CD14-positive monocyte (primary cell): ENCODE measurements at regions not wholly inside any gene's neighbourhood (a gene's known extent, or its start where the extent isn't known, plus 50 kb on each side); places are given as distances from the start of the nearest gene placed in this dataset.

Experiments
- DNase-seq, 3 donors: peaks; one replicate each; pipeline ENCODE4 v3.0.0-alpha.2; 2011 to 2022
- H2AFZ ChIP-seq: 2 replicates; pipeline ENCODE4 v1.6.0; 2012; ENCODE audit warnings: mild to moderate bottlenecking, low read depth, low read length, inconsistent platforms; ENCODE audit not compliant: insufficient read depth, poor library complexity, severe bottlenecking
- H3K27ac ChIP-seq, 2 donors: 1 replicate in 1 of 2; 2 replicates in 1 of 2; pipeline ENCODE4 v1.5.1; 2012 to 2013; ENCODE audit warnings: low read length in 2 of 2, control low read depth in 1 of 2, inconsistent platforms in 1 of 2, low read depth in 1 of 2, mild to moderate bottlenecking in 1 of 2
- H3K27me3 ChIP-seq, 2 donors: one replicate each; pipeline versions ENCODE4 v1.6.0 to v1.6.1; 2011 to 2013; ENCODE audit warnings: low read length in 2 of 2; ENCODE audit not compliant: control insufficient read depth in 2 of 2, insufficient read depth in 2 of 2
- H3K36me3 ChIP-seq, 2 donors: replicated peaks in 1 of 2; 1 replicate in 1 of 2; 2 replicates in 1 of 2; pipeline versions ENCODE4 v1.5.1 to v1.6.1; 2012 to 2013; ENCODE audit warnings: low read length in 2 of 2, control low read depth in 1 of 2, inconsistent platforms in 1 of 2, mild to moderate bottlenecking in 1 of 2; ENCODE audit not compliant: insufficient read depth in 2 of 2, control insufficient read depth in 1 of 2
- H3K4me1 ChIP-seq, 2 donors: 1 replicate in 1 of 2; 2 replicates in 1 of 2; pipeline versions ENCODE4 v1.5.1 to v1.6.1; 2012 to 2013; ENCODE audit warnings: low read length in 2 of 2, control low read depth in 1 of 2, inconsistent platforms in 1 of 2, mild to moderate bottlenecking in 1 of 2, moderate library complexity in 1 of 2; ENCODE audit not compliant: insufficient read depth in 2 of 2, control insufficient read depth in 1 of 2
- H3K4me2 ChIP-seq: replicated peaks from 2 replicates; pipeline ENCODE3; 2012; ENCODE audit warnings: low read length, moderate library complexity, mild to moderate bottlenecking; ENCODE audit not compliant: poor library complexity, severe bottlenecking; ENCODE audit errors: extremely low read depth
- H3K4me3 ChIP-seq, 3 experiments: fragments of 200-600 bp in 1 of 3; sonication (generic) in 1 of 3; replicated peaks in 1 of 3; 1 replicate in 2 of 3; 2 replicates in 1 of 3; pipeline ENCODE4 v1.5.1; 2011 to 2013; ENCODE audit warnings: low read length in 3 of 3, mild to moderate bottlenecking in 3 of 3, control low read depth in 2 of 3, low read depth in 2 of 3, inconsistent platforms in 1 of 3, moderate library complexity in 1 of 3
- H3K79me2 ChIP-seq: 2 replicates; pipeline ENCODE4 v1.6.0; 2012; ENCODE audit warnings: mild to moderate bottlenecking, control low read depth, inconsistent platforms, low read length, moderate library complexity; ENCODE audit not compliant: insufficient read depth
- H3K9ac ChIP-seq: 2 replicates; pipeline ENCODE4 v1.6.0; 2017; ENCODE audit warnings: low read length, mild to moderate bottlenecking; ENCODE audit not compliant: insufficient read depth, poor library complexity, severe bottlenecking
- H3K9me3 ChIP-seq, 2 donors: replicated peaks in 1 of 2; 1 replicate in 1 of 2; 2 replicates in 1 of 2; pipeline versions ENCODE4 v1.5.1 to v1.6.1; 2012 to 2013; ENCODE audit warnings: low read length in 2 of 2, control low read depth in 1 of 2; ENCODE audit not compliant: control insufficient read depth in 1 of 2, insufficient read depth in 1 of 2
- H4K20me1 ChIP-seq: 2 replicates; pipeline ENCODE4 v1.6.0; 2012; ENCODE audit warnings: mild to moderate bottlenecking, low read length, control low read depth, moderate library complexity; ENCODE audit not compliant: insufficient read depth
- H3K27ac Mint-ChIP-seq, 7 donors: one replicate each; pipeline ENCODE4 v1.8.0; 2020; ENCODE audit warnings: mild to moderate bottlenecking in 7 of 7, mixed read lengths in 7 of 7, moderate library complexity in 6 of 7, inconsistent platforms in 2 of 7
- H3K27me3 Mint-ChIP-seq, 3 donors: one replicate each; pipeline ENCODE4 v1.8.0; 2021 to 2022; ENCODE audit warnings: low read depth in 3 of 3, mild to moderate bottlenecking in 3 of 3, mixed read lengths in 3 of 3, moderate library complexity in 3 of 3, inconsistent platforms in 1 of 3
- H3K36me3 Mint-ChIP-seq, 2 donors: one replicate each; pipeline ENCODE4 v1.8.0; 2020; ENCODE audit warnings: mixed read lengths in 2 of 2, inconsistent platforms in 1 of 2, mild to moderate bottlenecking in 1 of 2
- H3K4me1 Mint-ChIP-seq: one replicate; pipeline ENCODE4 v1.8.0; 2020; ENCODE audit warnings: mild to moderate bottlenecking, mixed read lengths
- H3K4me3 Mint-ChIP-seq, 2 donors: one replicate each; pipeline ENCODE4 v1.8.0; 2020; ENCODE audit warnings: mild to moderate bottlenecking in 2 of 2, mixed read lengths in 2 of 2, moderate library complexity in 1 of 2
- H3K9me3 Mint-ChIP-seq, 7 donors: one replicate each; pipeline ENCODE4 v1.8.0; 2020 to 2022; ENCODE audit warnings: mixed read lengths in 7 of 7, mild to moderate bottlenecking in 6 of 7, moderate library complexity in 6 of 7, inconsistent platforms in 2 of 7
- CTCF ChIP-seq: fragments of 200-600 bp; IDR thresholded peaks from one replicate; pipeline ENCODE4 v1.8.0; 2022; ENCODE audit warnings: antibody characterized with exemption, mild to moderate bottlenecking
- WGBS: methylation state at CpG from one replicate; pipeline ENCODE4 v1.1.5; 2013; ENCODE audit warnings: missing lambda C conversion rate; ENCODE audit not compliant: insufficient coverage; 5-methylcytosine and 5-hydroxymethylcytosine counted together
- intact Hi-C, 2 donors: fragments of 100-400 bp; cut with micrococcal nuclease; formaldehyde crosslinking; loops; one replicate each; pipeline versions ENCODE4 v1.15.0 to v1.15.1; 2023

DNA sequence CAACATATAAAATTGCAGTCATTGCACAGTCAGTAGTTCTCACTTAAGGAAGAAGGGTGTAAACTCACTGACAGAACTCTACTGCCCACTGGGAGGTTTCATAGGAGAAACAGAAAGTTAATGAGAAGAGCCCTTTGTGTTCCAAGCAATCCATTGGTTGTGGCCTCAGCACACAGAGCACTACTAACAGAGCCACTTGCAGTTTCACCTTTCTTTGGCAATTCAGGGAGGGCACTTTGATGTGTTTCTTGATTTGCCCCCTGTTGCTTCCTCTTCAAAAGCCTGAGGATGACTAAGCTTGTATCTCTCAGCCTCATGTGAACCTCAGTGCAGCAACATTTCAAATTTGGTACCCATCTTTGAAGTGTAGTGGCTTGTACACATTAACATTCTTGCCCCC lies 409.4 kb downstream of the DMRTA1 start:
- no peak overlapping the region for H3K27ac ChIP-seq
- no peaks in the 10 kb centered on the region for H3K36me3 ChIP-seq
- TF ChIP-seq CTCF = no peak
- H3K79me2 ChIP-seq = no peaks in the 10 kb centered on the region
- H4K20me1 ChIP-seq = no peaks in the 10 kb centered on the region
- no peak for DNase-seq
- intact Hi-C loops = no loop called here
- Mint-ChIP-seq H3K36me3 (no peaks in the 10 kb centered on the region), H3K4me1 (no peaks in the 10 kb centered on the region), H3K4me3 (no peak overlapping the region), H3K27me3 (no peaks in the 10 kb centered on the region), H3K9me3 (peaks cover 0 to 7% (median 5%) of the 10 kb centered on the region in 7 donors), H3K27ac (no peak overlapping the region)
- H3K27me3 ChIP-seq = no peaks in the 10 kb centered on the region
- no peaks in the 10 kb centered on the region for H3K4me1 ChIP-seq
- no peak overlapping the region for H3K4me2 ChIP-seq
- H3K4me3 ChIP-seq = no peak overlapping the region
- H3K9ac ChIP-seq = no peak overlapping the region
- H3K9me3 ChIP-seq = peaks cover 0 to 9% of the 10 kb centered on the region in 2 donors
- no peak overlapping the region for H2AFZ ChIP-seq

DNA sequence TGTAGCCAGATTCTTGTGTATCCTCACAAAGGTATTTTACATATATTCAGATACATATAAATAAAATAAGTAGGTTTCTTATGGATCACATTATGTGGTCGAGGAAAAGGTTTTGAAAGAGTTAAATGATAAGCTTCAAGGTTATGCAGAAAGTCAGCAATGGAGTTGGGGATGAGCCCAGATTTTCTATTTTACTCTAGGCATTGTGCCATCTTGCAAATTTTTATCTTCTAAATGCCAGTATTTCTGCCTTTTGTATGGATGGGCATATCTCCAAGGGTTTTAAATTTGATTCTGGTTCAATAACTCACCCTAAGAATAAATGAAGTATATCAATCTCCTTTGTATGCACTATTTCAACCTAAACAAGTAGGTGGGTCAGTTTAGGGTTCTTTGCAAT lies 410.7 kb downstream of the DMRTA1 start:
- Mint-ChIP-seq H3K27me3 (peaks cover 0 to 2% (median 0%) of the 10 kb centered on the region in 3 donors), H3K9me3 (peaks cover 2 to 9% (median 5%) of the 10 kb centered on the region in 7 donors), H3K36me3 (no peaks in the 10 kb centered on the region), H3K4me3 (no peak overlapping the region), H3K27ac (no peak overlapping the region), H3K4me1 (no peaks in the 10 kb centered on the region)
- Histone ChIP-seq H2AFZ (no peak overlapping the region), H4K20me1 (no peaks in the 10 kb centered on the region), H3K4me2 (no peak overlapping the region), H3K27ac (no peak overlapping the region), H3K4me3 (no peak overlapping the region), H3K36me3 (no peaks in the 10 kb centered on the region), H3K4me1 (no peaks in the 10 kb centered on the region), H3K9ac (no peak overlapping the region), H3K79me2 (no peaks in the 10 kb centered on the region), H3K27me3 (no peaks in the 10 kb centered on the region), H3K9me3 (peaks cover 0 to 8% of the 10 kb centered on the region in 2 donors)
- intact Hi-C loops = no loop called here
- 67% methylated on average over 1 of the region's 1 CpG for WGBS
- no peak for DNase-seq
- no peak for TF ChIP-seq CTCF
